ENCODE measurements at regions not wholly inside any gene's neighbourhood (a gene's known extent, or its start where the extent isn't known, plus 50 kb on each side); places are given as distances from the start of the nearest gene placed in this dataset.

- Histone ChIP-seq H3K9me3 (ENCODE audit: control insufficient read depth in 1 of 2, insufficient read depth in 1 of 2, low read depth in 1 of 2, low read length in 2 of 2) (no peaks in the 10 kb centered on the region; a peak in 1 of 4 replicates), H3K27ac (ENCODE audit: low read depth, low read length) (no peak overlapping the region), H3K4me2 (ENCODE audit: low read length) (no peak overlapping the region), H3K27me3 (ENCODE audit: insufficient read depth, low read length) (no peaks in the 10 kb centered on the region), H3K79me2 (ENCODE audit: insufficient read depth, low read length) (no peaks in the 10 kb centered on the region), H3K9ac (ENCODE audit: low read length) (no peak overlapping the region), H2AFZ (ENCODE audit: low read depth, low read length, poor library complexity, severe bottlenecking) (no peak overlapping the region), H3K4me3 (replicated peaks in 1 of 2; ENCODE audit: low read depth in 1 of 2, low read length in 2 of 2) (no peak overlapping the region), H4K20me1 (ENCODE audit: insufficient read depth) (no peaks in the 10 kb centered on the region), H3K9me2 (ENCODE audit: insufficient read depth) (no peaks in the 10 kb centered on the region), H3K4me1 (ENCODE audit: control insufficient read depth in 1 of 2, insufficient read depth in 2 of 2, low read length in 2 of 2) (no peaks in the 10 kb centered on the region), H3K36me3 (ENCODE audit: control insufficient read depth in 1 of 2, insufficient read depth in 2 of 2, low read length in 2 of 2) (no peaks in the 10 kb centered on the region)
- intact Hi-C loops (cut with micrococcal nuclease): no loop called here
- TF ChIP-seq JUND (IDR thresholded peaks at IDR 0.05) (no peak), CBX3 (IDR thresholded peaks at IDR 0.05; ENCODE audit: low read depth) (no peak), POLR2AphosphoS5 (IDR thresholded peaks at IDR 0.05; ENCODE audit: low read depth, low read length) (no peak), CEBPB (IDR thresholded peaks at IDR 0.05; ENCODE audit: low read depth) (no peak), TCF7L2 (IDR thresholded peaks at IDR 0.05; ENCODE audit: borderline replicate concordance, extremely low read depth, insufficient read depth, insufficient read length) (no peak), ELF1 (IDR thresholded peaks at IDR 0.05; ENCODE audit: borderline replicate concordance, low read depth) (no peak)
- ATAC-seq: no peak
- POLR2A ChIA-PET: no interaction called here
- DNase-seq (ENCODE audit: low read depth, low spot score): no peak
- RAD21 ChIA-PET (ENCODE audit: low non-redundant PET in 1 of 2, low total read pairs in 2 of 2, uncharacterized antibody in 2 of 2, unreplicated experiment in 2 of 2): no interaction called here
- no TSS peak for BruUV-seq (replicated peaks)
- CTCF ChIA-PET: no interaction called here
Observed at GRCh38 chr11:70766901-70767300, 368.6 kb downstream of the CTTN start.

- CTCF ChIA-PET: no interaction called here
- no peak for TF ChIP-seq JUND (IDR thresholded peaks at IDR 0.05)
- no peak for TF ChIP-seq SP1 (IDR thresholded peaks at IDR 0.05; ENCODE audit: low read depth)
- TF ChIP-seq CTCF (IDR thresholded peaks at IDR 0.05 in 2 of 3, conservative IDR thresholded peaks at IDR 0.05 in 1 of 3; ENCODE audit: borderline replicate concordance in 1 of 3, insufficient read depth in 1 of 3, low read depth in 2 of 3, low read length in 2 of 3): no peak
- TF ChIP-seq FOSL1 (IDR thresholded peaks at IDR 0.05; ENCODE audit: low read depth): no peak
- no peak for TF ChIP-seq SRF (IDR thresholded peaks at IDR 0.05; ENCODE audit: low read depth)
- no peak for TF ChIP-seq RAD21 (IDR thresholded peaks at IDR 0.05; ENCODE audit: low read depth)
- no peak for TF ChIP-seq EZH2phosphoT487 (IDR thresholded peaks at IDR 0.05; ENCODE audit: borderline replicate concordance)
- no peak for TF ChIP-seq POLR2A (IDR thresholded peaks at IDR 0.05; ENCODE audit: borderline replicate concordance, extremely low read depth, insufficient read depth, insufficient read length)
- no peak for TF ChIP-seq REST (IDR thresholded peaks at IDR 0.05; ENCODE audit: low read depth)
- TF ChIP-seq EGR1 (IDR thresholded peaks at IDR 0.05; ENCODE audit: low read depth): no peak
- TF ChIP-seq POLR2AphosphoS5 (IDR thresholded peaks at IDR 0.05; ENCODE audit: low read depth, low read length): no peak
- TF ChIP-seq CEBPB (IDR thresholded peaks at IDR 0.05; ENCODE audit: low read depth): no peak
- no peak for TF ChIP-seq TCF7L2 (IDR thresholded peaks at IDR 0.05; ENCODE audit: borderline replicate concordance, extremely low read depth, insufficient read depth, insufficient read length)
- TF ChIP-seq ZFX (IDR thresholded peaks at IDR 0.05): no peak
Observed at GRCh38 chr11:70768346-70769095, 370.2 kb downstream of the CTTN start.

More at GRCh38 chr11:70768346-70769095, 370.2 kb downstream of the CTTN start:
- no peak overlapping the region for H3K4me3 ChIP-seq (replicated peaks in 1 of 2; ENCODE audit: low read depth in 1 of 2, low read length in 2 of 2)
- intact Hi-C loops (cut with micrococcal nuclease): no loop called here
- ATAC-seq (no peak), DNase-seq (ENCODE audit: low read depth, low spot score) (no peak)
- H3K79me2 ChIP-seq (ENCODE audit: insufficient read depth, low read length): no peaks in the 10 kb centered on the region
- RAD21 ChIA-PET (ENCODE audit: low non-redundant PET in 1 of 2, low total read pairs in 2 of 2, uncharacterized antibody in 2 of 2, unreplicated experiment in 2 of 2): no interaction called here
- no peaks in the 10 kb centered on the region for H3K27me3 ChIP-seq (ENCODE audit: insufficient read depth, low read length)
- H2AFZ ChIP-seq (ENCODE audit: low read depth, low read length, poor library complexity, severe bottlenecking): no peak overlapping the region
- H3K9me2 ChIP-seq (ENCODE audit: insufficient read depth): no peaks in the 10 kb centered on the region
- POLR2A ChIA-PET: no interaction called here
- H4K20me1 ChIP-seq (ENCODE audit: insufficient read depth): no peaks in the 10 kb centered on the region
- no peaks in the 10 kb centered on the region for H3K36me3 ChIP-seq (ENCODE audit: control insufficient read depth in 1 of 2, insufficient read depth in 2 of 2, low read length in 2 of 2)
- no peak overlapping the region for H3K27ac ChIP-seq (ENCODE audit: low read depth, low read length)
- no peaks in the 10 kb centered on the region; a peak in 1 of 4 replicates for H3K9me3 ChIP-seq (ENCODE audit: control insufficient read depth in 1 of 2, insufficient read depth in 1 of 2, low read depth in 1 of 2, low read length in 2 of 2)
- no peak overlapping the region for H3K4me2 ChIP-seq (ENCODE audit: low read length)
- H3K9ac ChIP-seq (ENCODE audit: low read length): no peak overlapping the region
- no peaks in the 10 kb centered on the region for H3K4me1 ChIP-seq (ENCODE audit: control insufficient read depth in 1 of 2, insufficient read depth in 2 of 2, low read length in 2 of 2)
- BruUV-seq (replicated peaks): no TSS peak
